ENCODE measurements at regions not wholly inside any gene's neighbourhood (a gene's known extent, or its start where the extent isn't known, plus 50 kb on each side); places are given as distances from the start of the nearest gene placed in this dataset.
"Not testable (repeated sequence)": the region's sequence is repeated elsewhere in the genome, so short reads cannot be mapped to it uniquely, and the experiment has no call there.

DNA sequence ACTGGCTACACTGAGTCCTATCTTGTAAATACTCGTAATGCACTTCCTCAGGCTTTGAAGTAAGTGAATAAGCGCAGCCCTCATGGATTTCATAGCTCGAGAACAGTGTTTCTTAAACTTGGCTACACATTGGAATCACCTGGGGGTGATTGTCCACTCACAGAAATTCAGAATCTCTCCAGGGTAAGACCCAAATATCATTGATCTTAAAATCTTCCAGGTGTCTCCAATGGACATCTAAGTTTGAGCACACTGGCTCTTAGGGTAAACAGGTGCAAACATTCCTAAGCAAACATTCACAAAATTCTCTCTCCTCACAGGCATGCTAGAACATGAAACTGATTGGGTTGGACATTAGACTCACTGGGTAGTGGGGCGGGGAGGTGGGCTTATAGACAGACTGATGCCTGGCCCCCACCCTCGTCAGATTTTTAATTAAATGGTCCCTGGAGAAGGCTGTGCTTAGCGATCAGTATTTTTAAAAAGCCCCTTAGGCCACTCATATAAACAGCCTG lies 279.7 kb upstream of the TBL1XR1 start:
- no peak for DNase-seq (ENCODE audit: low read depth in 2 of 2)

DNA sequence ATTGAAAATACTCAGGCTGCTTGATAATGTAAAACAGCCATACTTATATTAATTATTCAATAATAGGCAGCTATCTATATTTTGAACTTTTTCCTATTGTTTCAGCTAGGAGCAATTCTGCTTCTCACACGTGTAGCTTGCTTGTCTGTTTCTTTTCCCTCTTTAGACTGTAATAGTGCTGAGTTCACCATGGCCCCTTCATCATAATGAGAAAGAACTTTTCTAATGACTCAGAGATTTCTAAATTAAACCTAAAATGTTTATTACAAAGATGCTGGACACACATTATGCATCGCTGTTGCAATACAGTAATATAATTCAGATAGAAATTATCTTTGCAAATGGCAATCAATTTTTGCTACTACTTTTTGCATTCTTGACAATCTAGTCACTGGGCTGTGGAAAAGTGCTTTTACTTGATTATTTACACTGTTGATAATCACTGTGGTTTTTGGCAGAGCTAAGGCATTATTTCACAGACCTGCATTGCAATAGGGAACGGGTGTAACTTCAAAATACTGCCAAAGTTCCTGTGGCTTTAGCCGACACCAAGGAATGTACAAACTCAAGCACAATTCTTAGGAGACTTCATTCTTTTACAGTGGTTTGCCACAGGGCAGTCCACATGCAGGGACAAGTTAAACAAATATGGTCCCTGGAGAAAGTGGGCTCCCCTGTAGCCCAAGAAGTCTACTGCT lies 281.0 kb upstream of the TBL1XR1 start:
- DNase-seq (ENCODE audit: low read depth in 2 of 2): no peak

DNA sequence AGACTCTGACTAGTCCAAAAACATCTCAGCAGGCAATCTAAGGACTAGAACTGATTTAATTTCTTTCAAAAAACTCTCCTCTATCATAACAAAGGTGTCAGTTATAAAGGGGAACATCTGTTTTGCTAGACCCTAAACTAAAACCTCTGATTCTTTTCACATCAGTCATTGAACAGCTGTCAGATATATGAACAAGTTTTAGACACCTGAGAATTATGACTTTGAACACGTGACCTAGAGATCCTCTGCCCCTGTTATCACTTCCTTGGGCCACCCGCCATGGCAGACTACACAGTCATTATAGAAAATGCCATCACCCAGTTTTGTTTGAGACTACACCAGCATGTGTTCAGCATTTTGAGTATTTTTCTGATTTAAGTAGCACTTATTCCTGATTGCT lies 282.3 kb upstream of the TBL1XR1 start:
- DNase-seq (ENCODE audit: low read depth in 2 of 2): no peak

DNA sequence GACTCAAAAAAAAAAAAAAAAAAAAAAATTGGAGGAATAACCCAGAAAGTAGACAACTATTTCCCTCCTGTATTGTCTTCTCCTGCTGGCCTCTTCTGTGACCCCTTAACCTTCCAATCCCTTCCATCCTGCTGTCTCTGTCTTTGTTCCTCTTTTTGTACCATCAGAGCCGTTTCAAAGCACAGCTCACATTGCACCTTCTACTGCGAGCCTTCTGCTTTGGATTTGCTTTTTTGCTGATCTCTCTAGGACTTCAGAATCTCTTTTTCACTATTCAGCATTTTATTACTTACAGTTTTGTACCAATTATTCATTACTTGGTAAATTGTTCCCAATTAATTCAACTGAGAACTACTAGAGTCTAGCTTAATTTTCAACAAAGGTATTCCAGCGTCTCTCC lies 284.0 kb upstream of the TBL1XR1 start:
- no peak for DNase-seq (ENCODE audit: low read depth in 2 of 2)

DNA sequence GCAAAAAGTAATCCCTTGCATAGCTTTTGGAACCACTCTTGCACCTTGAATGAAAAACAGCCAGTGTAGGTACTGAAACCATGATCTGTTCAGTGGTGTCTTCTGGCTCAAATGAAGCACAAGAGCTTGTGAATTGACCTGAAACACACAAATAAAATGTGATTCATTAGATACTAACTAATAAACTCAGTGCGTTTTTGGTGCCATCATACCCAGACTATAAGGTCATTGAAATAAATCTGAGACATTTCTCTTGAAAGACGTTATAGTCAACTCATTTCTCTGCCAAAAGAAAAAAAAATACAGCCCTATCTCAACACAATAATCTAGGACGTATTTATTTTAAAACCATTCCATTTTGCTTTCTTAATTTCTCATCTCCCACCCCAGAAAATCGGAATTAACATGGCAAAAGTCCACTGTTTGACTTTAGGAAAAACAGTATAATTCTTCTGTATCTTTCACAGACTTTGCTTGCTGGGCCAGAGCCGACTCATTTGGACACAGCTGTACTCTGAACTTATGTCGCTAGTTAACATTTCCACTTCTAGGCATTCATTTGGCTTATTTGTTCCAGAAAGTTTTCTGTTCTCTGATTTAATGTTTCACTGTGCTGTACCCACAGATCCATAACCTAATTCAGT lies 284.9 kb upstream of the TBL1XR1 start:
- no peak for DNase-seq (ENCODE audit: low read depth in 2 of 2)

DNA sequence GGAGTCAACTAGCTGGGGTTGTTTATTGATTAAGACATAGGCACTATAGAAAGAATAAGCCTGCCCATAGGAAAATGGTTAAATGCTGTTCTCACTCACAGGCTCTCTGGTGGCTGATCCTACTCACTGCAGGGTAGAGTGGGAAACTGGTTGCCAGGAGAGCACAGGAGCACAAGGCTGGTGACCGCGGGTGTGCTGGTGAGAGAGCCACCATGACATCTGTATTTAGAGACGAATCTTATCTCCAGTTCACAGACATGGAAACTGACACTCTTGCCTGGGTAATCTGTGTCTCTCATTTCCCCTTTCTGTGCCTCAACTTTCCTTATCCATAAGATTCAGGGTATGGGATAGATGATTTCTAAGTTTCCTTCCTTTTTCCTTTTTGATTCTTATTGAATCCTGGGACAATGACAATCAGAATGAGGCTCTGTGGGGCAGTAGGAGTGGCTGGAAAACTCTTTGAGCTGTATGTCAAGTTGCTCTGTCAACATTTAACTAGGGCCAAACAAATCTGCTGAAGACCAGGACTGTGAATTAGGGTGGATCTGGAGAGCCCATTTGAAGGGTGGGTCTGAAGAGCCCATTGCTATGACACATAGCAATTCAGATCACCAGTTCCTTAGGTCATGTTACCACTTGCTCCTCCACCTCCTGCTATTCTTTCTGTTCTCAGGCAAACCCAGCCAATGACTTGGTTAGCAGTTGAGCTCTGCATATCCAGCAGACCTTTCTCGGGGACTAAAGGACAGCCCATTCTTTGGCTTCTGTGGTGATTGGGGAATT lies 286.1 kb upstream of the TBL1XR1 start:
- DNase-seq (ENCODE audit: low read depth in 2 of 2): no peak

DNA sequence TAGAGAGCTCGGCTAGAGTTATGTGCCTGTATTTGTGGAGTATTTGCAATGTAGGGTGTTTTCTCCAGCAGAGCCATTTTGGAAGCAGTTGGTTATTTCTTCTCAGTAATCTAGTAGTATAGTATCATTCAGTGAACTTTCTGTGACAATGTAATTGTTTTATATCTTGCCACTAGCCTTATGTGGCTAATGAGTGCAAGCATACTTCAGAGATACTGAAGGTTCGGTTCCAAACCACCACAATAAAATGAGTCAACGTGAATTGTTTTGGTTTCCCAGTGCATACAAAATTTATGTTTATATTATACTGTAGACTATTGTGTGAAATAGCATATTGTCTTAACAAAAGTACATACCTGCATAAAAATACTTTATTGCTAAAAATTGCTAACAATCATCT lies 286.9 kb upstream of the TBL1XR1 start:
- no peak for DNase-seq (ENCODE audit: low read depth in 2 of 2)

DNA sequence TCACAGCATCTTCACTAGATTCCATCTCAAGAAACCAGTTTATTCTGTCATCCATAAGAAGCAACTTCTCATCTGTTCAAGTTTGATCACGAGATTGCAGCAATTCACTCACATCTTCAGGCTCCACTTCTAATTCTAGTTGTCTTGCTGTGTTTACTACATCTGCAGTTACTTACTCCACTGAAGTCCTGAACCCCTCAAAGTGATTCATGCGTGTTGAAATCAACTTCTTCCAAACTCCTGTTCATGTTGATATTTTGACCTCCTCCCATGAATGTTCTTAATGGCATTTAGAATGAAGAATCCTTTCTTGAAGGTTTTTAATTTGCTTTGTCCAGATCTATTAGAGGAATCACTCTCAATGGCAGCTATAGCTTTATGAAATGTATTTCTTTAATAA lies 287.6 kb upstream of the TBL1XR1 start:
- DNase-seq (ENCODE audit: low read depth in 2 of 2): no peak

DNA sequence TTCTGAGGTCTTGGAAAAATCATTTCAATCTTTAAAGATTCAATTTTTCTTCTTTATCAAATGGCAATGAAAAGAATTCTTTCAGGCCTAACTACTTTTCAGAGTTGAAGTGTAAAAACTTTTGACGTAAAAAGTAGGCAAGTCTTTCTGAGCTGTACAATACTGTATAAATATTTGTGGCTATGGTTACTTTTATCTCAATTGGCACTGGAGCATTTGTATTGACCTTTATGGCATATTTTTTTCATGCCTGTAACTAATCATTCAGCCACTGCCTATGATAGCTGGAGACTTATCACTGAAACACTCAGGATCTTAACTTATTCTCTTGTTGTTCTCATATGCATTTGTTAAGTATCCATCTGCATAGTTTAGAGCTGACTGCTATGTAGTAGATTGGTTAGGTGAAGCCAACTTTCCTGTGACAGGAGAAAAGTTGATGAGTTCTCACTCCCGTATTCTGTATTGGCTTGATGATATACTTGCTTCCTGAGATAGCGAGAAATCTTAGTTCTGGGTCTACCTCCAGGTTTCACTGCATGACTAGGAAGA lies 290.4 kb upstream of the TBL1XR1 start:
- no peak for DNase-seq (ENCODE audit: low read depth in 2 of 2)

DNA sequence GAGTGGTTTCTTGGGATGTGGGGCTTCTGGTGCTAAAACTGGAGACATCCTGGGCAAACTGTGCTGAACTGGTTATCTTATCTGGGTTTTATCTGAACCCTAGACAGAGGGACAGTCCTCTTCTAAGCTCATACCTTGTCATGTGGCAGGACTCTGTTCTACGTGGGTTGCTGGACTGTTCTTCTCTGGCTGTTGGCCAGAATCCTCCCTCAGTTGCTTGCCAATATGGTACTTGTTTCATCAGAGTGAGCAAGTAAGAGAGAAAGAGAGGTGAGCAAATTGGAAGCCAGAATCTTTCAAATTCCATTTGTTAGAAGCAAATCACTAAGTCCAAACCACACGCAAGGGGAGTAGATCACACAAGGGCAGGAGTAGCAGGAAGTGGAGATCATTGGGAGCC lies 291.5 kb upstream of the TBL1XR1 start:
- no peak for DNase-seq (ENCODE audit: low read depth in 2 of 2)

DNA sequence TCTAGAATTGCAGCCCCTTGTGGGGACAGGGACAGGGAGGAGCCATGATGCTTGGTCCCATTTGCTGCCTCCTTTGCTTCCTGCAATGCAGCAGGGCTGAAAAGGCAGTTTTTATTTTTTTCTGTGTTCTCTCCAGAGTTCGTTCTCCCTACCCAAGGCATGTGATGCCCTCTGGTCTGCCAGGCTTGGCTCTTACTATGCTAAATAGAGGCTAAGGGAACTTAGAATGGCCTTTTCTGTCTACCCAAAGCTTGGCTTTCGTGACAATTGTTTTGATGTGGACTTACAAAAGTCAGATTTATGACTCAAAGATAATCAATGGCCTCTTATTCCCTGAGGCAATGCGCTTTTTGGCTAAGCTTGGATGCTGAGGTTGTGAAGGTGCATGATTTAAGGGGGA lies 293.3 kb upstream of the TBL1XR1 start:
- DNase-seq (ENCODE audit: low read depth in 2 of 2): no peak

DNA sequence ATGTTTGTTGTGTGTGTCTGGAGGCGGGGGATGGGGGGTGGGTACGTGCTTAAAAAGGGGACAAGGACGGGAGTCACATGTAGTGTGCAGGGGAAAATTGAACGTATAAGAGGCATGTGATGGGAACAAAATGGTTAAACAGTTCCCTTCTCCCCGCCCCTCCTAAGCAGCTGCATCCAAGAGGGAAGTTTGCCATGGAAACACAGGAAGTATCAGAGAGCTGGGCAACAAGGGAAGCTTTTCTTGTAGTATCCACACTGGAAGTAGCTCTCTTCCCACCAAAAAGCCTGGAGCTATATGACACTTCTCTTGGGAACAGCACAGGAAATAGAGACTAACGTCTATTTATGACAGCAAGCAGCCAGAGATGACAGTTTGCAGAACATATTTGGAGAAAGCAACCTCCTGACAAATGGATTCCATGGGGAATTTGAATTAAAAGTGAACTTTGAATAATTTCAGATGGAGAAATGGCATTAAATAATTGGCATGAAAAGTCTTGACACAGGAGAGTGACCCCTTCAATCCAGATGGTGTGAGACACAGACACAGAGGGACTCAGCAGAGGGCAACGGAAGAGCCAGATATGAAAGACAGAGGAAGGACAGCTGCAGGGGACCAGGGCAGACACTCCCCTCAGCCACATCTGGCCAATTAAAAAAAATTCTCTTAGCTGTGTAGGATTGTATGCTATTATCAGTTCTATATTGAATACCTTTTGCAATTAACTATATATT lies 294.2 kb upstream of the TBL1XR1 start:
- no peak for DNase-seq (ENCODE audit: low read depth in 2 of 2)

DNA sequence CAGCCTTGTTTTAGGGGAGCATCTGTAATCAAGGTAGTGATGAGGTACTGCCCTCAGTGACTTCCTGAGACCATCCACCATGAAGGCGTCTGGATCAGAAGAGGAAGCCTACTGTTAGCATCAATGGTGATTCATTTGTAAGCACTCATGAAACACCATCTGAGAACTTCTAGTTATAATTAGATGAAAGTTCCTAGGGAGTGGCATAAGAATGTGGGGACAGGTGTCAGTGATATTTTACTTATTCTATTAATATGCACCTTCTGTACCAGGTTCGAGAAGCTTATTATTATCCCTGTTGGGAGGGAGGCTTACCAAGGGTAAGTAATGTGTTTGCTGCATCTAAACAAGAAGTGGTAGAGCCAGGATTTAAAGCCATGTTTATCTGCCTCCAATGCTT lies 295.8 kb upstream of the TBL1XR1 start:
- DNase-seq (ENCODE audit: low read depth in 2 of 2): no peak

DNA sequence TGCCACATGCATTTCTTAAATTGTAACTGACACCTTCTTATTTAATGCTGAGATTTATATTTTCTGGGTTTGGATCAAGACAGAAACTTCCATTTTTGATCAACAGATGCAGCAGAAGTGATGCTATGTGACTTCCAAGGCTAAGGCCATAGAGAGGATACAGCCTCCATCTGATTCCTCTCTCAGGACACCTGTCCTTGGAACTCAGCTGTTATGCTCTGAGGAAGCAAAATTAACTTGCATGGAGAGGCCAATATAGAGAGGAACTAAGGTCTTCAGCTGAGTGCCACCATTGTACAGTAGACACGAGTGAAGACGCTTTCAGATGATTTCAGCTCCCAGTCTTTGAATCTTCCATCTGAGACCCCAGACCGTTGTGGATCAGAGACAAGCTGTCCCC lies 296.9 kb upstream of the TBL1XR1 start:
- no peak for DNase-seq (ENCODE audit: low read depth in 2 of 2)

DNA sequence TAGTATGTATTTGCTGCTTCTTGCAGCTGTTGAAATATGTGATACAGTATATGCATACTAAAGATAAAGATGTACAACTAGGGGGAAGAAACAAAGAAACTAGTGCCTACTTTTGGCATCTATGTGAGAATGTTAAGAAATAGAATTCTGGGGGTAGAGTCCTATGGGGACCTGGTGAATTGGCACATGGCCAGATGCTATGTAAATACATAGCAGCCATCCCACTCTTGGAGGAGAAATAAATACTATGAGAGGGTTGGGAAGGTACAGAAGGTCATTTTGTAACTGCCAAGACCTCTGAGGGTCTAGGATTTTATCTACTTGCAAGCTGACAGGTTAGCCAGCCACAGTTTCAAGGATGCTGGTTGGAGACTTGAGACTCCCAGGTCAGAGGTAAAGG lies 298.3 kb upstream of the TBL1XR1 start:
- DNase-seq (ENCODE audit: low read depth in 2 of 2): no peak

DNA sequence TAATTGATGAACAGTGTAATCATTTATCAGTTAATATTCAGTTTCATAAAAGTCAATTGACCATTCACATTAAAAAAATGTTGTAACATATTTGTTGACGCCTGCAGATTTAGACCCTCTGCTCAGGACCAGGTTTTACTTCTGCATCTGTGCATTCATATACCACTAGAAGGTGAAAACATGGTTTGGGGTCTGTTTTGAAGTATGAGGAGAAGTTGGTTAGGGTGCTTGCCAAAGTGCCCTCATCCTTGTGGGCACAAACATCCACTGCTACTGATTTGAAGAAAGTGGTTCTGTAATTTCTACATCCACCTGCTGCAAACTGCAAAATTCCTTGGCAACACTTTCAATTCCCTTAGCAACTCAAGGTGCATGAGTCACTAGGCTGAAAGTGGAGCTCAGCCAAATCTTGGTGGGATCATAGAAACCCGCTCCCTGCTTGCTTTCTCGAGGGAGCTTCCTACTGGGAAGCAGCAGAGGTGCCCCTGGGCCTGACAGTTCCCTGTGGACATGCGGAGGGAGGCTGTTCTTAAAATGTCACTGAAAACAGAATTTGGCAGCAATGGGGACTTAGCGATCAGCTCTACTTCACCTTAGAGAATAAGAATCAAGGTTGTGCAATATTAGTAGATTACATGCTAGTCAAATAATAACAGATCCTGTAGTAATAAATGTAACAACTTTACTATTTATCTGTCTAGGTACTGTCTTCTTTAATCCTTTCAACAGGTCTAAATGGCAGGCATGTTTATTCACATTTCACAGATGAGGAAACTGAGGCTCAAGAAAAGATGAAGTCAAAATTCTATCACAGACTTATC lies 301.0 kb upstream of the TBL1XR1 start:
- DNase-seq (ENCODE audit: low read depth in 2 of 2): no peak

DNA sequence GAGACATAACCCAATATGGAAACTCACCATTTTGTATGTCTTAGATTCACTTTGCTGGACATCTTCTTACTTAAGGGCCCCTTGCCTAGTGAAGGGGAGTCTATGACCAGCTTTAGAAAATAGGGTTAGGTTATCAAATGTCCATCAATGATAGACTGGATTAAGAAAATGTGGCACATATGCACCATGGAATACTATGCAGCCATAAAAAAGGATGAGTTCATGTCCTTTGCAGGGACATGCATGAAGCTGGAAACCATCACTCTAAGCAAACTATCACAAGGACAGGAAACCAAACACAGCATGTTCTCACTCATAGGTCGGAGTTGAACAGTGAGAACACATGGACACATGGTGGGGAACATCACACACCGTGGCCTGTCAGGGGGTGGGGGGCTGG lies 301.8 kb upstream of the TBL1XR1 start:
- not testable (repeated sequence) for DNase-seq (ENCODE audit: low read depth in 2 of 2)

DNA sequence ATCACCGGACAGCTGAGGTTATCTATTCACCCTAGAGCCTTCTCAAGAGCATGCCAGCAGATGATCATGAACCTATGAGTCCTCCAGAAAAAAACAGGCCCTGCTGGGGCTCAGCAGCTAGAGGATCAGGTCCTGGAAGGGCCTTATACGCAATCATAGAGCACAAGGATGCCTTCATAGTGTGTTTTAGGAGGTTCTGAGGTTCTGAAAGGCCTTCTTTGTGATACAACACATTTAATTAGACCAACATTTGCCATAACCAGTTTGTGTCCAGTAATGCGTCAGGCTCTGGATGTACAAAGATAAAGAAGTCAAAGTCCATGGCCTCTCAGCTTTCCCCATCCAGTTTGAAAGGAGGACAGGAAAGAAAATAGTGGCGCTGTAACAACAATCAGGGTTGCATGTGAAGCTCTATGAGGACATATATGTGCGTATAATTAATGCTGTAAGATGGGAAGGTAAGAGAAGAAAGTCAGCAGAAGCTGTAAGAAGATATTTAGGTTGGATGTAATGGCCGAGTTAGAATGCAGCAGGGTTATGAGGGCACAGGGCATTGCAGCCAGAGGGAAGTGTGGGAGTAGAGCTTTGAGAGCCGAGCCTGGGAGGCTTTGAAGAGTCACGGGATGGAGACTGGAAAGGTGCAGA lies 302.6 kb upstream of the TBL1XR1 start:
- DNase-seq (ENCODE audit: low read depth in 2 of 2): no peak

DNA sequence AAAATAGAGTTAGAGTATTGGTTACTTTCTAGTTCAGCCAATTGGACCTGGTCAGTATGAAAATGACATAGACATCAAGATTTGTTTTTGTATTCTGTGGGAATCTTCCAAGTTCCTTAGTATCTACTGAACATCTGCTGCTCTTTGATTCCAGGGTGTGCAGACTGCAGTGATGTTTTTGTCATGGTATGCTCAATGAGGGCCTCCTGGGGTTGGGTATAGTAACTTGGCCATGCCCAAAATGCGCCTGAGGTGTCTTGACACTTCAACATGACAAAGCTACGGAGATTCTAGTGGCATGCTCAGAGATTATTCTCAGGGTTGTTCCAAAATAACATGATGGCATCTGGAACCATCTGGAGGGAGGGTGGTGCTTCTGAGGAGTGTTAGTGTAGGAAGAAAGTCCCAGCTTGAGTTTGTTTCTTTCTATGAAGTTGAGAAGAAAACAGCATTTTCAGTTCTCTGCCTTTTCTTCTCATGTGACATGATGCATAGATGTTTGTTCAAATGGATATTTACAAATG lies 313.5 kb upstream of the TBL1XR1 start:
- no peak for DNase-seq (ENCODE audit: low read depth in 2 of 2)

Measured in activated CD4-positive, alpha-beta T cell treated with anti-CD3 and anti-CD28 coated beads for 24 hours (primary cell).